B cell (primary cell): ENCODE measurements at regions not wholly inside any gene's neighbourhood (a gene's known extent, or its start where the extent isn't known, plus 50 kb on each side); places are given as distances from the start of the nearest gene placed in this dataset.
A peak's percentile ranks its signal among the peaks of the same experiment; 100 is the strongest.

Experiments used
- ATAC-seq: fragments of 200-7000 bp; cut with Tn5 transposase; one replicate; pipeline ENCODE4 v1.10.0; 2021; ENCODE audit warnings: low read depth, mild to moderate bottlenecking, moderate number of reproducible peaks, moderate library complexity
- CTCF ChIA-PET: fragments of 350-600 bp; sonication (Branson Sonifier 250); formaldehyde crosslinking; loops from one replicate; lab custom pipeline; 2021; ENCODE audit warnings: antibody characterized with exemption, inconsistent platforms; lab: Charles Lee
- POLR2A ChIA-PET: fragments of 350-600 bp; sonication (Branson Sonifier 250); formaldehyde crosslinking; loops from one replicate; lab custom pipeline; 2021; ENCODE audit warnings: antibody characterized with exemption; lab: Charles Lee
- DNase-seq: peaks from one replicate; pipeline ENCODE4 v3.0.0; 2013
- H2AFZ ChIP-seq: 2 replicates; pipeline ENCODE4 v1.6.1; 2012; ENCODE audit warnings: mild to moderate bottlenecking, low read depth, low read length; ENCODE audit not compliant: insufficient read depth, poor library complexity, severe bottlenecking
- H3K27ac ChIP-seq, 2 donors: 1 replicate in 1 of 2; 2 replicates in 1 of 2; pipeline ENCODE4 v1.5.1; 2012 to 2013; ENCODE audit warnings: low read length in 2 of 2, mild to moderate bottlenecking in 2 of 2, moderate library complexity in 1 of 2
- H3K27me3 ChIP-seq, 4 experiments: fragments of 200-600 bp in 1 of 4; sonication (generic) in 1 of 4; replicated peaks in 1 of 4; 1 replicate in 2 of 4; 2 replicates in 2 of 4; pipeline versions ENCODE4 v1.6.1 to v1.7.0; 2013 to 2016; ENCODE audit warnings: low read length in 3 of 4, mild to moderate bottlenecking in 2 of 4, mixed read lengths in 1 of 4, moderate library complexity in 1 of 4; ENCODE audit not compliant: insufficient read depth in 4 of 4, control insufficient read depth in 3 of 4; ENCODE audit errors: control extremely low read depth in 1 of 4
- H3K36me3 ChIP-seq, 2 experiments: replicated peaks in 1 of 2; 1 replicate in 1 of 2; 2 replicates in 1 of 2; pipeline versions ENCODE4 v1.6.1 to v1.7.1; 2013; ENCODE audit warnings: low read length in 1 of 2; ENCODE audit not compliant: insufficient read depth in 2 of 2, control insufficient read depth in 1 of 2; ENCODE audit errors: control extremely low read depth in 1 of 2, extremely low read depth in 1 of 2
- H3K4me1 ChIP-seq, 2 donors: fragments of 200-600 bp in 1 of 2; sonication (generic) in 1 of 2; 1 replicate in 1 of 2; 2 replicates in 1 of 2; pipeline versions ENCODE4 v1.5.1 to v1.6.1; 2013 to 2017; ENCODE audit warnings: low read length in 2 of 2; ENCODE audit not compliant: control insufficient read depth in 2 of 2, insufficient read depth in 2 of 2
- H3K4me2 ChIP-seq: replicated peaks from 2 replicates; pipeline ENCODE3; 2012; ENCODE audit warnings: mild to moderate bottlenecking, low read depth, low read length; ENCODE audit not compliant: poor library complexity, severe bottlenecking
- H3K4me3 ChIP-seq, 5 experiments: fragments of 200-600 bp in 1 of 5; sonication (generic) in 1 of 5; 1 replicate in 3 of 5; 2 replicates in 2 of 5; pipeline versions ENCODE4 v1.5.1 to v1.7.0; 2011 to 2016; ENCODE audit warnings: low read length in 4 of 5, mild to moderate bottlenecking in 4 of 5, low read depth in 2 of 5, control low read depth in 1 of 5, moderate library complexity in 1 of 5; ENCODE audit not compliant: insufficient read depth in 1 of 5; ENCODE audit errors: control extremely low read depth in 1 of 5, extremely low read depth in 1 of 5
- H3K79me2 ChIP-seq: fragments of 200-600 bp; sonication (generic); one replicate; pipeline ENCODE4 v1.6.0; 2016; ENCODE audit warnings: low read length; ENCODE audit not compliant: control insufficient read depth, insufficient read depth
- H3K9ac ChIP-seq: fragments of 200-600 bp; sonication (generic); 2 replicates; pipeline ENCODE4 v1.6.1; 2017; ENCODE audit warnings: mild to moderate bottlenecking, low read length, moderate library complexity
- H3K9me3 ChIP-seq, 3 donors: one replicate each; pipeline versions ENCODE4 v1.6.1 to v1.7.1; 2013; ENCODE audit warnings: low read length in 2 of 3; ENCODE audit not compliant: control insufficient read depth in 2 of 3, insufficient read depth in 1 of 3; ENCODE audit errors: control extremely low read depth in 1 of 3
- H4K20me1 ChIP-seq: 2 replicates; pipeline ENCODE4 v1.6.0; 2012; ENCODE audit warnings: mild to moderate bottlenecking, low read length; ENCODE audit not compliant: insufficient read depth, control insufficient read depth, poor library complexity, severe bottlenecking
- H3K27ac Mint-ChIP-seq: one replicate; pipeline ENCODE4 v1.8.0; 2021; ENCODE audit warnings: mixed read lengths
- H3K27me3 Mint-ChIP-seq: one replicate; pipeline ENCODE4 v1.8.0; 2021; ENCODE audit warnings: mixed read lengths
- H3K4me1 Mint-ChIP-seq: one replicate; pipeline ENCODE4 v1.8.0; 2021; ENCODE audit warnings: mixed read lengths
- H3K4me3 Mint-ChIP-seq: one replicate; pipeline ENCODE4 v1.8.0; 2021; ENCODE audit warnings: mixed read lengths
- H3K9me3 Mint-ChIP-seq: one replicate; pipeline ENCODE4 v1.8.0; 2022; ENCODE audit warnings: mixed read lengths; ENCODE audit not compliant: insufficient read depth
- EZH2 ChIP-seq: IDR thresholded peaks from 2 replicates; pipeline ENCODE4 v1.6.1; 2012; ENCODE audit warnings: borderline replicate concordance, low read depth, mild to moderate bottlenecking, moderate library complexity, low read length; ENCODE audit not compliant: insufficient read depth, poor library complexity, severe bottlenecking
- WGBS: methylation state at CpG from one replicate; pipeline ENCODE4 v1.1.5; 2013; ENCODE audit warnings: missing lambda C conversion rate; ENCODE audit not compliant: insufficient coverage; 5-methylcytosine and 5-hydroxymethylcytosine counted together
- intact Hi-C: fragments of 100-400 bp; cut with micrococcal nuclease; formaldehyde crosslinking; loops from one replicate; pipeline ENCODE4 v1.10.0; 2022
- TF ChIP-seq, protein P1 (sequence below): fragments of 200-600 bp; IDR thresholded peaks from one replicate; pipeline ENCODE4 v1.8.0; 2022; ENCODE audit warnings: antibody characterized with exemption, mild to moderate bottlenecking

- ChIA-PET POLR2A (no interaction called here), CTCF (no interaction called here)
- no peaks in the 10 kb centered on the region for H3K9me3 Mint-ChIP-seq
- Histone ChIP-seq H3K9ac (peak overlapping the region; percentile 34), H4K20me1 (no peaks in the 10 kb centered on the region), H3K36me3 (no peaks in the 10 kb centered on the region), H3K27me3 (no peaks in the 10 kb centered on the region), H3K79me2 (no peaks in the 10 kb centered on the region), H3K9me3 (peaks cover 0 to 1% (median 0%) of the 10 kb centered on the region in 3 donors), H3K4me1 (no peaks in the 10 kb centered on the region), H3K4me2 (peak overlapping the region; percentile 49), H3K27ac (no peak overlapping the region), H2AFZ (peak overlapping the region; percentile 34), H3K4me3 (peak overlapping the region in 2 of 5 experiments; percentile 20)
- H3K4me1 Mint-ChIP-seq = peaks cover 12% of the 10 kb centered on the region
- no peak overlapping the region for H3K27ac Mint-ChIP-seq
- no CpG with 5 or more reads among the region's 4 CpGs for WGBS
- peak overlapping the region; percentile 35 for H3K4me3 Mint-ChIP-seq
- TF ChIP-seq, protein P1, sequence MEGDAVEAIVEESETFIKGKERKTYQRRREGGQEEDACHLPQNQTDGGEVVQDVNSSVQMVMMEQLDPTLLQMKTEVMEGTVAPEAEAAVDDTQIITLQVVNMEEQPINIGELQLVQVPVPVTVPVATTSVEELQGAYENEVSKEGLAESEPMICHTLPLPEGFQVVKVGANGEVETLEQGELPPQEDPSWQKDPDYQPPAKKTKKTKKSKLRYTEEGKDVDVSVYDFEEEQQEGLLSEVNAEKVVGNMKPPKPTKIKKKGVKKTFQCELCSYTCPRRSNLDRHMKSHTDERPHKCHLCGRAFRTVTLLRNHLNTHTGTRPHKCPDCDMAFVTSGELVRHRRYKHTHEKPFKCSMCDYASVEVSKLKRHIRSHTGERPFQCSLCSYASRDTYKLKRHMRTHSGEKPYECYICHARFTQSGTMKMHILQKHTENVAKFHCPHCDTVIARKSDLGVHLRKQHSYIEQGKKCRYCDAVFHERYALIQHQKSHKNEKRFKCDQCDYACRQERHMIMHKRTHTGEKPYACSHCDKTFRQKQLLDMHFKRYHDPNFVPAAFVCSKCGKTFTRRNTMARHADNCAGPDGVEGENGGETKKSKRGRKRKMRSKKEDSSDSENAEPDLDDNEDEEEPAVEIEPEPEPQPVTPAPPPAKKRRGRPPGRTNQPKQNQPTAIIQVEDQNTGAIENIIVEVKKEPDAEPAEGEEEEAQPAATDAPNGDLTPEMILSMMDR = peak; percentile 62
- TF ChIP-seq EZH2 = no peak
- H3K27me3 Mint-ChIP-seq = no peaks in the 10 kb centered on the region
- intact Hi-C loops = loop anchor here (1.0 kb wide), 1 partner anchor 266 kb away; no protein-coding TSS in a partner anchor
- ATAC-seq (peak; percentile 68), DNase-seq (peak; percentile 50)
Measured at GRCh38 chr4:20418861-20419451, 167.3 kb downstream of the SLIT2 start.

DNA sequence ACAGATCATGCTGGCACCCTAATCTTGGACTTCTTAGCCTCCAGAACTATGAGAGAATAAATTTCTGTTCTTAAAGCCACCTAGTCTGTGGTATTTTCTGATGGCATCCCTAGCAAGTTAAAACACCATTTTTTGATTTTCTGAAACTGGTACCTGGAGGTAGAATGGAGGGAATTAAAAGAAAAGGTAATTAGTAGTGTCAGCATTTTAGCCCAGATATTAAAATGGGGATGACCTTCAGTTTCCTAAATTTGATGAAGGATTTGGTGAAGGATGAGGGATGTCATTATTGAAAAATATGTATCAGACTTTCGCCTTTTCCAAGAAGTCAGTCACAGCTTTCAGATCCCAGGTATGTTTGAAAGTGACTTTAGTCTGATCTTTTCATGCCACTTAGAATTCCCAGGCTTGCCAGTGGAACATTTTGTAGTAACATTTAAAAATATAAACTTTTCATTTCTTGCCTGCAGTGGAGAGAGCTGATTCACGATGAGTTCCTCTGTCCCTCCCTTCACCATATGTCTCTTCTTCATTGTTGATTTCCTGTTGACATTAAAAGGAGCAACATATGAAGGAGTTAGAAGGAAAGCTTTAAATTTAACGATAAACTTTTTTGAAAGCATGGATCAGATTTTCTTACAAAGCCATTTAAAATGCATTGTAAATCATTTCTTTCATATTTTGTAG is 169.4 kb downstream of the SLIT2 start:
- Histone ChIP-seq H3K4me2 (no peak overlapping the region), H3K27ac (no peak overlapping the region), H3K27me3 (no peaks in the 10 kb centered on the region), H3K9ac (no peak overlapping the region), H3K4me1 (no peaks in the 10 kb centered on the region), H3K4me3 (no peak overlapping the region), H3K79me2 (no peaks in the 10 kb centered on the region), H2AFZ (peak overlapping the region; percentile 53), H3K36me3 (no peaks in the 10 kb centered on the region), H4K20me1 (no peaks in the 10 kb centered on the region), H3K9me3 (no peaks in the 10 kb centered on the region)
- ATAC-seq (no peak), DNase-seq (no peak)
- Mint-ChIP-seq H3K9me3 (no peaks in the 10 kb centered on the region), H3K27ac (no peak overlapping the region), H3K27me3 (peaks cover 6% of the 10 kb centered on the region), H3K4me3 (no peak overlapping the region), H3K4me1 (peaks cover 12% of the 10 kb centered on the region)
- WGBS = no CpG with 5 or more reads among the region's 3 CpGs
- intact Hi-C loops = loop anchor here (10.0 kb wide), 1 partner anchor 1736 kb away; no protein-coding TSS in a partner anchor
- ChIA-PET POLR2A (no interaction called here), CTCF (no interaction called here)
- TF ChIP-seq EZH2 = no peak
- TF ChIP-seq, protein P1 = no peak
